ENCODE measurements at regions not wholly inside any gene's neighbourhood (a gene's known extent, or its start where the extent isn't known, plus 50 kb on each side); places are given as distances from the start of the nearest gene placed in this dataset.

DNA sequence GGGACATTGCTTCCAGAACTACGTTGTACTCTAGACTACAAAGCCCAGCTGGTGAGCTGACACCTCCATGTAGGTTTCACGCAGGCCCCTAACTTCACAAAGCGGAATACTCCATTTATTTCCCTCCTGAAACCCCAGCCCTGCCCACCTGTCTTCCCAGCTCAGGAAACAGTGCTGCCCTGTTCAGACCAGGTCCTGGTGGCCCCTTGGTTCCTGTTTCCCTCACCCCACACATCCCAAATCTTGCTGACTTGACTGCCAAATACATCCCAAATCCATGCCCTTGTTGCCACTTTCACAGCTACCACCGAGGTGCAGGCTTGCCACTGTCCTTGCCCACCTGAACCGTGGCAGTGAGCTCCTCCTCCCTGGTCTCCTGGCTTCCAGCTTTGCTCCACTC lies 113.1 kb upstream of the PTPN1 start:
- H3K4me3 ChIP-seq (replicated peaks in 1 of 2; ENCODE audit: low read depth in 2 of 2, low read length in 2 of 2): no peak overlapping the region
- TF ChIP-seq, protein P1, sequence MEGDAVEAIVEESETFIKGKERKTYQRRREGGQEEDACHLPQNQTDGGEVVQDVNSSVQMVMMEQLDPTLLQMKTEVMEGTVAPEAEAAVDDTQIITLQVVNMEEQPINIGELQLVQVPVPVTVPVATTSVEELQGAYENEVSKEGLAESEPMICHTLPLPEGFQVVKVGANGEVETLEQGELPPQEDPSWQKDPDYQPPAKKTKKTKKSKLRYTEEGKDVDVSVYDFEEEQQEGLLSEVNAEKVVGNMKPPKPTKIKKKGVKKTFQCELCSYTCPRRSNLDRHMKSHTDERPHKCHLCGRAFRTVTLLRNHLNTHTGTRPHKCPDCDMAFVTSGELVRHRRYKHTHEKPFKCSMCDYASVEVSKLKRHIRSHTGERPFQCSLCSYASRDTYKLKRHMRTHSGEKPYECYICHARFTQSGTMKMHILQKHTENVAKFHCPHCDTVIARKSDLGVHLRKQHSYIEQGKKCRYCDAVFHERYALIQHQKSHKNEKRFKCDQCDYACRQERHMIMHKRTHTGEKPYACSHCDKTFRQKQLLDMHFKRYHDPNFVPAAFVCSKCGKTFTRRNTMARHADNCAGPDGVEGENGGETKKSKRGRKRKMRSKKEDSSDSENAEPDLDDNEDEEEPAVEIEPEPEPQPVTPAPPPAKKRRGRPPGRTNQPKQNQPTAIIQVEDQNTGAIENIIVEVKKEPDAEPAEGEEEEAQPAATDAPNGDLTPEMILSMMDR (IDR thresholded peaks at IDR 0.05; ENCODE audit: low read depth, low read length): no peak
- no peak for DNase-seq (ENCODE audit: low read depth in 2 of 2)

DNA sequence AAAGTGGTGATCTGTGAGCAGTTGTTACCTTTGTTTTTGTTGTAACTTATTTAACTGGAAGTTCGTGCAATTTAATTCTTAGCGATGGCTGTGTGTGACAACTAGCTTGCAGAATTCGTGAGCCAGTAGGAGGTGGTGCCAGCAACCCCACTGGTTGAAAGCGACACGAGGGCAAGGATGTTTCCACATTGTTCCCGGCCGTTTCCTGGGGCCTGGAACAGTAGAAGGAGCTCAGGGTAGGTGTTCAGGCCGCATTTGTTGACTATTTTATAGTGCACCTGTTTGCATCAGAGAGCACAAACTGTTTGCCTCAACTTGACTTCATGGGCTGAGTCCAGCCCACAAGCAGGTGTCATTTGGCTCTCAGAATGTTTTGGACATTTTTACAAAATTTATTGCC lies 112.1 kb upstream of the PTPN1 start:
- TF ChIP-seq, protein P1 (IDR thresholded peaks at IDR 0.05; ENCODE audit: low read depth, low read length): no peak
- no peak for DNase-seq (ENCODE audit: low read depth in 2 of 2)

DNA sequence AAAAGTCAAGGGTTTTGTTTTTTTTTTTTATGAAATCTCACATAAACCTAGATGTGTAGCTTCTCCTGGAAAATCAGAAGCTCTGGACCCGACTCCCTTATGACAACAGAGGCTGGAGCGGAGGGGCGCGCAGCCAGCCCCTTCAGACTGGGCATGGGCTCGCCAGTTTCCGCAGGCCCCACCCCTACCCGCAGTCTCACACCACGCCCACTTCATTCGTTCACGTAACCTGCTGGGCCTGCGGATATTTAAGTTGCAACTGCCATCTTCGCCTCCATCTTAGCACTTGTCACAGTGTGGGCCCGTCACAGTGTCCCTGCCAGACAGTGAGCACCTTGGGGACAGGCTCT lies 111.7 kb upstream of the PTPN1 start:
- DNase-seq (ENCODE audit: low read depth in 2 of 2): no peak
- H3K4me3 ChIP-seq (replicated peaks in 1 of 2; ENCODE audit: low read depth in 2 of 2, low read length in 2 of 2): no peak overlapping the region
- TF ChIP-seq, protein P1 (IDR thresholded peaks at IDR 0.05; ENCODE audit: low read depth, low read length): no peak

More for the DNA sequence above, 112.1 kb upstream of the PTPN1 start:
- H3K4me3 ChIP-seq (replicated peaks in 1 of 2; ENCODE audit: low read depth in 2 of 2, low read length in 2 of 2): no peak overlapping the region

DNA sequence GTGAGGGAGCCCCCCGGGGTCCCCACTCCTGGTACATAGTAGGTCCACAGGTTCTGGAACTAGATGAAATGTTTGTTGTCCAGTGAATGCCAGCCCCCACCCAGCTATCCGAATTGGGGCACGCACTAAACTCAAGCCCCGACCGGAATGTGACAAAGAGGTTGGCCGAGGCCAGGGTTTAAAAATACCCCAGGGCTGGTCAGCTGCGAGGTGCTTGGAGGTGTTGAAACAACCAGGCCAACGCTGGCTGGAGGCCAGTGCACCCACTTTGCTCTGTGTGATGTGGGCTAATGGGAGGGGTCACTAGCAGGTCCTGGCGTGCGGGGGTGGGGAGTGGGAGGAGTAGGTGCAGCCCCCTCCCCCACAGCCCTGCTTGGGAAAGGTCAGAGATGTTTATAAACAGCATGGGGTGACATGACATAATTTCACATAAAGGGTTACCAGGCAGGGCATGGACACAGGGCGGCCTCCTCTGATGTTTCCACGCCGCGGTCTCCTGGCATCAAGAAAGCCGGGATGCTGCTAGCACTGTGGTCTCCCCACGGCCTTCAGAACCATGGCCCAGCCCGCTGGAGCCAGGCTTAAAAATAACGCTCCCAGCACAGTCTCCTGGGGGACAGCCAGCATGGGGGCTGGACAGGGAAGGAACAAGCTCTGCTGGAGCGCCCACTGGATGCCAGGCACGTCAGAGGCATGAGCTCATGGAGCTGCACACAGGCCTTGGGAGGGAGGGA lies 111.2 kb upstream of the PTPN1 start:
- DNase-seq (ENCODE audit: low read depth in 2 of 2): peak in 1 of 2 donors; percentile 31
- TF ChIP-seq, protein P1 (IDR thresholded peaks at IDR 0.05; ENCODE audit: low read depth, low read length): no peak
- no peak overlapping the region for H3K4me3 ChIP-seq (replicated peaks in 1 of 2; ENCODE audit: low read depth in 2 of 2, low read length in 2 of 2)

DNA sequence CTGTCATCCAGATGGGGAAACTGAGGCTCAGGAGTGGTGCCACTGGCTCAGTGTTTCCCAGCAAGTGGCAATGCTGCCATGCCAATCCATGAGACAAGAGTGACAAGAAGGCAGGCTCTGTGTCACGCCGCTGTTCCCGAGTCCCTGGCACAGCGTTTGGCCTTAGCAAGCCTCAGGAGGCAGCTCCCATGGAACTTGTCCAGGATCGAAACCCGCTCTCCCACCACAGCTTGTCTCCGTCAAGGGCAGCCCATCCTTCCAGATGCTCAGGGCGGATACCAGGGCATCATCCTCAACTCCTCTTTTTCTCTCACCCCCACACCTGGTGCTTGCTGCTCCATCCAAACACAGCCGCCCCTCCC lies 110.6 kb upstream of the PTPN1 start:
- H3K4me3 ChIP-seq (replicated peaks in 1 of 2; ENCODE audit: low read depth in 2 of 2, low read length in 2 of 2): no peak overlapping the region
- DNase-seq (ENCODE audit: low read depth in 2 of 2): no peak
- TF ChIP-seq, protein P1 (IDR thresholded peaks at IDR 0.05; ENCODE audit: low read depth, low read length): no peak

DNA sequence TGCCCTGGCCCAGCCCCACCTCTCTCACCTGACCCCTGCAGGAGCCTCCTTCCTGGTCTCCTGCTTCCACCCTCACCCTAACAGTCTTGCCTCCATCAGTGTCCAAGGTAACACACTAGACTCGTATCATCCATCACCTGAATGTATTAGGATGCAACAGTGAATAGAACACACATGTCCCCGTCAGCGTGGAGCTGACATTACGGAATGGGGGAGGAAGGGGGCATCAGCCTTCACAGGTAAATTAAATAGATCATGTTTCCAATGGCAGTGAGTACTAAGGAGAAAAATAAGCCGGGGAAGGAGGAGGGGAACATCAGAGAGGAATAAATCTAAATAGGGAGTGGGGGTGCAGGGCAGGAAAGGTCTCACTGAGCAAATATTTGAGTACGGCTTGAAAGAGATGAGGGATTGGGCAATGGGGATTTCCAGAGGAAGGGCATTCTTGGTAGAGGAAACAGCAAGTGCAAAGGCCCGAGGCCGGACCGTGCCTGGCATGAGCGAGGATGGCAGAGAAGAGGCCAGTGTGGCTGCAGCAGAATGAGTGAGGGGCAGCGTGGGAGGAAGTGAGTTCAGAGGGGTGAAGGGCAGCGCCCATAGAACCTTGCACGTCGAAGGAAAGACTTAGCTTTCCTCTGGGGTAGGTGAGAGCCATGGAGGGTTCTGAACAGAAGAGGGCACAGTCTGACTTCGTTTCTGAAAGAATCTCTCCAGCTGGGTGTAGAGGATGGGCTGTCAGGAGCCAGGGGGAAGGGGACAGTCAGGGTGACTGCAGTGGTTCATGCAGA lies 110.1 kb upstream of the PTPN1 start:
- TF ChIP-seq, protein P1 (IDR thresholded peaks at IDR 0.05; ENCODE audit: low read depth, low read length): no peak
- no peak overlapping the region for H3K4me3 ChIP-seq (replicated peaks in 1 of 2; ENCODE audit: low read depth in 2 of 2, low read length in 2 of 2)
- peak in 1 of 2 donors; percentile 75 for DNase-seq (ENCODE audit: low read depth in 2 of 2)

All from cardiac fibroblast (primary cell).